SK-N-MC (cell line): ENCODE measurements at regions not wholly inside any gene's neighbourhood (a gene's known extent, or its start where the extent isn't known, plus 50 kb on each side); places are given as distances from the start of the nearest gene placed in this dataset.

Experiments
- DNase-seq: peaks from one replicate; pipeline ENCODE4 v3.0.0-alpha.2; 2011; ENCODE audit warnings: low read depth, low spot score
- H3K27ac ChIP-seq: fragments of 200-600 bp; sonication (generic); 2 replicates; pipeline ENCODE4 v1.5.1; 2016; ENCODE audit warnings: mixed run types
- H3K36me3 ChIP-seq: fragments of 200-600 bp; sonication (generic); 2 replicates; pipeline ENCODE4 v1.6.1; 2017; ENCODE audit warnings: antibody characterized with exemption, low read length, mixed read lengths; ENCODE audit not compliant: insufficient read depth
- H3K4me3 ChIP-seq: fragments of 200-600 bp; sonication (generic); 2 replicates; pipeline ENCODE4 v1.5.1; 2016
- H3K9ac ChIP-seq: fragments of 200-600 bp; sonication (generic); 2 replicates; pipeline ENCODE4 v1.8.0; 2017; ENCODE audit warnings: mixed run types, mixed read lengths; ENCODE audit not compliant: insufficient read length
- H3K9me3 ChIP-seq: fragments of 200-600 bp; sonication (generic); 2 replicates; pipeline ENCODE4 v1.6.1; 2017; ENCODE audit warnings: low read depth, mild to moderate bottlenecking, antibody characterized with exemption, low read length, moderate library complexity, mixed read lengths
- EZH2 ChIP-seq: fragments of 200-600 bp; sonication (generic); IDR thresholded peaks from one replicate; pipeline ENCODE4 v1.6.1; 2017; ENCODE audit warnings: antibody characterized with exemption
- FOXP2 ChIP-seq: optimal IDR thresholded peaks from 2 replicates; pipeline ENCODE3; 2011; ENCODE audit warnings: mild to moderate bottlenecking, moderate library complexity; ENCODE audit not compliant: insufficient read depth; ENCODE audit errors: extremely low read length, control extremely low read depth
- POLR2AphosphoS5 ChIP-seq: IDR thresholded peaks from 2 replicates; pipeline ENCODE4 v1.6.1; 2012; ENCODE audit warnings: mild to moderate bottlenecking, low read depth, low read length, borderline replicate concordance

DNA sequence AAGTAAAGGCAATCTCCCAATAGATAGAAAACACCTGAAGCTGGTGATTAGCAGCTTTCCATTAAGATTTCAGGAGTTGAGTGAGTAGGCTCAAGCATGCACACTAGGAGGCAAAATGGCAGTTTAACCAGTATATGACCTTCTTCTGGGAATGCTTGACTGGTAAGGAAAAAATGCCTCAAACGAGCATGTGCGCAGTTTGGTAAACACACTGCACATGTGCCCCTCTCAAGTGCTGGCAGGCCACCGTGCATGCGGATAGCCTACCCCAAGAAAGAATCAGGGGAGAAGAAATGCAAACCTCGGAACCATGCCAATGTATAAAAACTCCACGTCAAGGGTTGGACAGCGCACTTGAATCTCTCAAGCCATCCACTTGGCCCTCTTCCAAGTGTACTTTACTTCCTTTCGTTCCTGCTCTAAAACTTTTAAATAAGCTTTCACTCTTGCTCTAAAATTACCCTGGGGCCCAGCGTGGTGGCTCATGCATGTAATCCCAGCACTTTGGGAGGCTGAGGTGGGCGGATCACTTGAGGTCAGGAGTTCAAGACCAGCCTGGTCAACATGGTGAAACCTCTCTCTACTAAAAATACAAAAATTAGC lies 98.8 kb upstream of the CDK1 start:
- Histone ChIP-seq H3K36me3 (no peaks in the 10 kb centered on the region), H3K9ac (no peak overlapping the region), H3K27ac (no peak overlapping the region), H3K9me3 (no peaks in the 10 kb centered on the region), H3K4me3 (no peak overlapping the region)
- TF ChIP-seq POLR2AphosphoS5 (no peak), EZH2 (no peak), FOXP2 (no peak)
- DNase-seq = no peak

GRCh38 chr10:60678978-60679377 lies 99.3 kb upstream of the CDK1 start:
- no peaks in the 10 kb centered on the region for H3K9me3 ChIP-seq
- DNase-seq = no peak
- H3K9ac ChIP-seq = no peak overlapping the region
- no peaks in the 10 kb centered on the region for H3K36me3 ChIP-seq
- TF ChIP-seq FOXP2 (no peak), POLR2AphosphoS5 (no peak), EZH2 (no peak)
- no peak overlapping the region for H3K4me3 ChIP-seq
- no peak overlapping the region for H3K27ac ChIP-seq

GRCh38 chr10:60677531-60678129 lies 100.6 kb upstream of the CDK1 start:
- H3K4me3 ChIP-seq = no peak overlapping the region
- H3K9ac ChIP-seq = no peak overlapping the region
- H3K27ac ChIP-seq = no peak overlapping the region
- no peaks in the 10 kb centered on the region for H3K36me3 ChIP-seq
- DNase-seq = no peak
- TF ChIP-seq POLR2AphosphoS5 = no peak
- no peak for TF ChIP-seq FOXP2
- no peak for TF ChIP-seq EZH2
- H3K9me3 ChIP-seq = no peaks in the 10 kb centered on the region

GRCh38 chr10:60675236-60675635 lies 103.0 kb upstream of the CDK1 start:
- TF ChIP-seq FOXP2 (no peak), POLR2AphosphoS5 (no peak), EZH2 (no peak)
- no peaks in the 10 kb centered on the region for H3K9me3 ChIP-seq
- H3K36me3 ChIP-seq = no peaks in the 10 kb centered on the region
- no peak for DNase-seq
- no peak overlapping the region for H3K9ac ChIP-seq
- no peak overlapping the region for H3K27ac ChIP-seq
- no peak overlapping the region for H3K4me3 ChIP-seq

- Histone ChIP-seq H3K36me3 (no peaks in the 10 kb centered on the region), H3K9ac (no peak overlapping the region), H3K9me3 (no peaks in the 10 kb centered on the region), H3K4me3 (no peak overlapping the region), H3K27ac (no peak overlapping the region)
- TF ChIP-seq EZH2 (no peak), FOXP2 (no peak), POLR2AphosphoS5 (no peak)
- DNase-seq = no peak
These were observed 108.8 kb upstream of the CDK1 start for GRCh38 chr10:60669501-60669900.

- no peak overlapping the region for H3K9ac ChIP-seq
- TF ChIP-seq FOXP2 (no peak), EZH2 (no peak), POLR2AphosphoS5 (no peak)
- no peak for DNase-seq
- H3K36me3 ChIP-seq = no peaks in the 10 kb centered on the region
- H3K9me3 ChIP-seq = no peaks in the 10 kb centered on the region
- H3K27ac ChIP-seq = no peak overlapping the region
- H3K4me3 ChIP-seq = no peak overlapping the region
These were observed 112.1 kb upstream of the CDK1 start for GRCh38 chr10:60666221-60666620.

- no peak overlapping the region for H3K27ac ChIP-seq
- TF ChIP-seq POLR2AphosphoS5 (no peak), EZH2 (no peak), FOXP2 (no peak)
- H3K9ac ChIP-seq = no peak overlapping the region
- no peaks in the 10 kb centered on the region for H3K36me3 ChIP-seq
- DNase-seq = no peak
- no peaks in the 10 kb centered on the region for H3K9me3 ChIP-seq
- H3K4me3 ChIP-seq = no peak overlapping the region
These were observed 113.4 kb upstream of the CDK1 start for GRCh38 chr10:60664859-60665258.

- TF ChIP-seq FOXP2 (no peak), POLR2AphosphoS5 (no peak), EZH2 (no peak)
- DNase-seq = no peak
- no peaks in the 10 kb centered on the region for H3K36me3 ChIP-seq
- H3K9ac ChIP-seq = no peak overlapping the region
- H3K9me3 ChIP-seq = no peaks in the 10 kb centered on the region
- H3K4me3 ChIP-seq = no peak overlapping the region
- H3K27ac ChIP-seq = no peak overlapping the region
These were observed 114.4 kb upstream of the CDK1 start for GRCh38 chr10:60663850-60664249.
